ENCODE measurements at regions not wholly inside any gene's neighbourhood (a gene's known extent, or its start where the extent isn't known, plus 50 kb on each side); places are given as distances from the start of the nearest gene placed in this dataset.
A peak's percentile ranks its signal among the peaks of the same experiment; 100 is the strongest.
"Not testable (repeated sequence)": the region's sequence is repeated elsewhere in the genome, so short reads cannot be mapped to it uniquely, and the experiment has no call there.

DNA sequence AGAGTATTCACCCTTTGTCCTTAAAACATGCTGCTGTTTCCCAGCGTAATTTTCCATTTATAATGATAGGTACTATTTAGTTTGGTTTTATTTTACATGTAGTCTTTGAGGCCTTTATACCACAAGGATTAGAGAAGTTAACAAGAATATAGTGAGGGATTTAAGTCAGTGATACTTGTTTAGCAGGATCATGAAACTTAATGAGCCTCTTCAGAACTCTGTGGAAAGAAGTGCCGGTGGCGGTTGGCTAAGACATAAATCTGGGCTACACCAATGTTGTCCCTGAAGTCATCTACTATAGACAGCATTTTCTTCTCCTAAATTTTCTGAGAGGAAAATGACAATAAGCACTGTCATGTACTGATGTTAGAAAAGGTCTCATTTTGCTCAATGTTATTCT, 1226.0 kb upstream of the SEL1L start:
- DNase-seq, result no peak

- no peak for DNase-seq
These were observed 1232.5 kb upstream of the SEL1L start for GRCh38 chr14:82766123-82766522.

- DNase-seq, result no peak
These were observed 1233.3 kb upstream of the SEL1L start for GRCh38 chr14:82766996-82767395.

DNA sequence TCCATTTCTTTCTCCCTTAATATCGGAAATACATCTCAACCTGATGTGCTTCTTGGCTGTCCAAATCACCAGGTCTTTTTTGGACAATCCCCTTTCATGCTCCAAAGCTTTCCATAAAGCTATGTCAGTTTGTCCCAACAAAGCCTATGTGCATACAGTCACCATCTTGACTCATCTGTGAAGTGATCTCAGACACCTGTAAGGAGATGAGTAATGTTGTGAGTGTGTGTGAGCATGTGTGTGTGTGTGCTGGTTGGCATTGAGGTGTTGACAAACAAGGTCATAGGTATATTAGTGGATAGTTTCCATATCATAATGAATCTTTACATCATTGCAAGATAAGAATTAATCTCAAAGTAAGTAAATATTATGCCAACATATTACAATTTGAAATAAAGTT, 1243.3 kb upstream of the SEL1L start:
- no peak for DNase-seq

- DNase-seq, result no peak
These were observed 1244.4 kb upstream of the SEL1L start for GRCh38 chr14:82778008-82778590.

DNA sequence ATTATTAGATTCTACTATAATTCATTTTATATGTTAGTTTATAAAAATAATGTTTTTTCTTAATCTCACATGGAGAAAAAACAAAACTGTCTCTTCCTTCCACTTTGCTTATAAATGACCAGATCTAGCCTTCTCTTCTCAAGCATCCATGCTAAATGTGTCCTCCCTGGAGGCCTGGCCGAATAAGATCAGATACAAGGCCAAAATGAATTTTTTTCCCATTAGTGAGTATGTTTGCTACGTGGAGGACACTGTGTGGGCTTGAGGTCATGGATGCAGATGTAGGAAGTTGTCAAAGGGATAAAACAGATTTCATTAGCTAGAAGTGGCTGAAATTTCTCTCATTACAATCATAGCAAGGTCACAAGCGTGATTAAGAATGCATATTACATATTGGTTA, 1244.9 kb upstream of the SEL1L start:
- DNase-seq, result no peak

DNA sequence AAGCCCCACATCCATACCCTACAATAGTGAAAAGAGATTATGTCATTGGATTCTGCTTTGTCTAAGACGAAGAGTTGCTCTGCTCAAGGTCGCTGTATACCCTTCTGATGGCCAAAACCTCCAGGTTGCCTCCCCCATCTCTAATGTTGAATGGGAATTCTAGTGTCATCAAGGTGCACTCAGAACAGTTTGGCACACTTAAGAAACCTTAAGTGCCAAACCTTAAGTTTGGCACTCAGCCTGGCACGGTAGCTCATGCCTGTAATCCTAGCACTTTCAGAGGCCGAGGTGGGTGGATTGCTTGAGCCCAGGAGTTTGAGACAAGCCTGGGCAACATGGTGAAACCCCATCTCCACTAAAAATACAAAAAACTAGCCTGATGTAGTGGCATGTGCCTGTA, 1245.6 kb upstream of the SEL1L start:
- no peak for DNase-seq

DNA sequence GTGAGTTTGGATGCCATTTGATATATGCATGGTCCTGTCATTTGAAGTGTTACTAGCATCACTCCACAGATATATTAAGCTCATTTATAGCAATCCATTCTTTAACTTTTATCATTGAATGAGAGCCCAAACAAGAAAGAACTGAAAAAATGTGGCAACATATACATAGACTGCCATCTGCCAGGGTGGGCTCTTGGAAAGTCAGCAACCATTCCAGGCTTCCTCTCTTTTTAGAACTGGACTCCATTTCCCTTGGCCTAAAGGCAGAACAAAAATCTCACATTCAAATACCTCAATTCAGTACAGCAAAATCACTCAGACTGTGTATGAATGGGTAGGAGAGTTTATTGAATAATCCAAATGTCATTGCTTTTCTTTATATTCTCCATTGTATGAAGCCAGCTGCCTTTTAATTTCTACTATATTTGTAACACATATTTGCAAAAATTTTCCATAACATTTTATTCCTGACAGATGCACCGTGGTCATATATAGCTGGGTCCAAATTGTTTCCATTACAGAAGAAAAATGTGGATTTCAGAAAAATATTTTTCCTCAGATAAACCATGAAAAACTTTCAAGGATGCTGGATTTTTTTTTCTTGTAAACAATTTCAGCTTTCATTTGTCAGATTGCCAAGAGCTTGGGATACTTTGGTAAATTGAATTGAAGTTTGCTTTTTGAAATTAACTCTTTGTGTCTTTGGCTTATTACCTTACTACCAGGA, 1252.3 kb upstream of the SEL1L start:
- DNase-seq, result no peak

DNA sequence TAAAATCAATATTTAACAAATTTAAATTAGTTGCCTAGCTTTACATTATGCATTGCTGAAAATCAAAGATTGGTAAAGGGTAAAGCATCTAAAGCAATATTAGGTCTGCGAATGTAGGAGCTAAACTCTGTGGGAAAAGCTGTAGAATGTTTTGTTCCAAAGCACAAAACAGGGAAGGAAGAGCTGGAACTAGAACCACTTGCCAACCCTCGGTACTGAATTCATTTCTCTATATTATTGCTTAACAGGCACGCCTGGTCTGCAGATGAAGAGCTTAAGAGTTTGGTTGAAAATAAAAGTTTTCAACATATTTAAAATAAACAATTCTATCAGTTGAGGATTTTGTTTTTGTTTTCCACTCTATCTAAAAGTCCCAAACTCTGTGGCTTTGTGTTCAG, 1252.8 kb upstream of the SEL1L start:
- no peak for DNase-seq

- no peak for DNase-seq
These were observed 1262.4 kb upstream of the SEL1L start for GRCh38 chr14:82796086-82796485.

- no peak for DNase-seq
These were observed 1264.6 kb upstream of the SEL1L start for GRCh38 chr14:82798276-82798675.

DNA sequence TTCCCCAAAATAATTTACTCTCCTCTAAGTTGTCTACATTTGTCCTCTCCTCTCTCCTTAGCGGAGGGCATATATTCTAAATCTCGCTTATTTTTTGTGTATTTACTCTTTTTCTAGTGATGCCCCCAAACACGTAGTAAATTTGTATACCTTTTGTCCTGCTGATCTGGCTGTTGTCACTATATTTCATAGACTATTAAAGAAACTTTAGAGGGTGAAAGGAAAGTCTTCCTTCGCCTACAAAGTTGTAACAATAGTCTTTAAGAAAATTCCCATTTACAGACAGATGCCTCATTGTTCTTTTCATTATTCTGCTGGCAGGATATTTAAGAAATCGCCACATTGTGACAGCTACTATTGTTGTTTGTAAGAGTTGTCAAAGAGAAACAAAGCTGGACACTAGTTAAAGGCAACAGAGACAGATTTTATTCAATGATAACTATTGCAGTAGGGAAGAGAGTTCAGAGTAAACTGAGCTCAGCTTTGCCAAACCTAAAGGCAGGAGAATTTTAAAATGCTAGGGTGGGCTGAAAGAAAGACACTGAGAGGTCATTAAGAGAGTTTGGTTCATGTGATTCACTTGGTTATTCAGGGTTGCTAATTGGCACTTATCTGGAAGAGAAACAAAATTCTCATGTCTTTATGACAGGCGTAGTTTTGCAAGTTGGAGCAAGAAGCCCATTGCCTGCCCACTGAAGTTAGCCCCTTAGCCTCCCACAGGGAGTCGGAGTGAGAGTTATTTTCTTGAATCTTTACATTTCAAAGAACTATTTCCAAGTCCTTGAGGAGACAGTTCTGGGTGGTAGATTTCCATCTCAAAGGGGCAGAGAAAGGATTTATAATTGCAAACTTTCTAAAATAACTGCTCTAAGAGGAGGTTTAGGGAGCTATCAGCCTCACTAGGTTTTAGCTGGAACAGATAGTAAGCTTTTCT, 1272.5 kb upstream of the SEL1L start:
- DNase-seq, result no peak

GRCh38 chr14:82811246-82811645, 1277.6 kb upstream of the SEL1L start:
- no peak for DNase-seq

GRCh38 chr14:82814339-82814738, 1280.7 kb upstream of the SEL1L start:
- not testable (repeated sequence) for DNase-seq

GRCh38 chr14:82830596-82830995, 1296.9 kb upstream of the SEL1L start:
- DNase-seq, result no peak

DNA sequence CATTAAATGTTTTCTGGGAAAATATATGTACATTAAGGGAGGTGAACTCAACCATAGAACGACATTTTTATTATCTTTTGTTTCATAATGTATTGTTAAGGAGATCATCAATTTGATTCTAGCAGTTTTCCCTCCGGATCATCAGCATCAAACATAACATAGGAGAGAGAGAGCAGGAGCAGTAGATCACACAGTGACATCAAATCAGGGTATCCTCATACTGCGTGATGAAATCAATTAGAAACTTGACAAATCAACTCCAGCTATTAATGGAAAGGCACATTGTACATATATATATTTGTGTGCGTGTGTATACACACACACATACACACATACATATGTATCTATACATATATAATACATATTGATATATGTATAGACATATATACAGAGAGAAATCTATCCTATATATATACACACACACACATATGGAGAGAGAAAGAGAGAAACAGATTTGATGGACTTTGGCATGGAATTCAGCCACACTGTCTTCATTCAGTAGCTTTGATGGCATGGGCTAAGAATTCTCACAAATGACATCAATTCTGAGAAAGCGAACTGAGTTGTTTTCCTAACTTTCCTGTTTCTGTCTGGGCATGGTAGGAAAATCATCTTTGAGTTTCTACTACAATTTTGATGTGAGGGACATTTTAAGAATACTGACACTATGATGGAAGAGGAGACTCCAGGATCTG, 1302.8 kb upstream of the SEL1L start:
- no peak for DNase-seq

- DNase-seq, result no peak
These were observed 1304.0 kb upstream of the SEL1L start for GRCh38 chr14:82837611-82838140.

DNA sequence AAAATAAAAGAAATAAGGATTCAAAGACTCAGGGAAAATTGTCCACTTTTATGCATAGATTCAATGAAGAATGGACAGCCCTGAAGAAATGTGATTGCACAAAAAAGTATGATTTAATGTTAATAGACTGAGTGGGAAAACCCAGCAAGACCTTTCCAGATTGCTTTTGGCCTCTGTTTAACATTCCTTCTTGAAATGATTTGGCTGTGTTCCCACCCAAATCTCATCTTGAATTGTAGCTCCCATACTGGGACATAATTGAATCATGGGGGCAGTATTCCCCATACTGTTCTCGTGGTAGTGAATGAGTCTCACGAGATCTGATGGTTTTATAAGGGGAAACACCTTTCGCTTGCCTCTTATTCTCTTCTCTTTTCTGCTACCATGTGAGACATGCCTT, 1316.9 kb upstream of the SEL1L start:
- DNase-seq, result no peak

GRCh38 chr14:82854131-82854530, 1320.5 kb upstream of the SEL1L start:
- DNase-seq, result no peak

DNA sequence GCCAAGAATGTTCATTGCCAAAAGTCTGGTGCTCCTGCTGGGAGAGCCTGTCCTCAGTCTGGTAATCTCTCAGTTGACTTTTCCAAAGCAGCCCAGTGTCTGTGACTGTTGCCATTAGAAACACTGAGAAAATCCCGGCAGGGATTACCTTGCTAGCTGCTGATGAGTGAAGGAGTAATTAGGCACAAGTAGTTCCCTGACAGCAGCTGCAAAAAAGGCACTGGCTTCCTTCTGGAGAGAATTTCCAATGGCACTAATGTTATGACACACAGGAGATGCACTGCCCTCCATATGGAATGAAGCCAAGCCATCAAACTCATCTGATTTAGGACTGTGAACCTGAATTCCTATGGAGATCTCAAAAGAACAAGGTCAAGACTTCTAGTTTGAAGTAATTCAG, 1321.2 kb upstream of the SEL1L start:
- DNase-seq, result peak; percentile 36

DNA sequence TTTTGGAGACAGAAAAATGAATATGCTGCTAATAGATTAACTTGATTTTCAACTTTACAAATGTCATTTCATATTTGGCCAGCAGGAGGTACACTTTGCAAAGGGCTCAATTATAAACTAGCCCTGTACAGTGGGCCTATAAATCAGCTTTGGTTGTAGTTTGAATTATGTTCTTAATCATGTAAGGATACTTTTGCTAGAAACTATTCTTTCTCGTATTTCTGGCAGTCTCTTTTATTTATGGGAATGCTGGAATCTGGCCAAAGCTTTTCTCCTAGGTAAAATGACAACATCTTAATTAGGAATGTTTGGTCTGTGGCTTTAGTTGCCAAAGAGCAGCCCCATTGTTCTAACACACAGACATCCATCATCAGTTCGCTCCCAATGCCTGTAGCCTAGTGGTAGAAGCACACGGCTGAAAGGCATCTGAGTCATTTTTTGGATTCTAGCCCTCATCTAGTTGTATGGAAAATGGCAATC, 1322.3 kb upstream of the SEL1L start:
- peak; percentile 94 for DNase-seq

DNA sequence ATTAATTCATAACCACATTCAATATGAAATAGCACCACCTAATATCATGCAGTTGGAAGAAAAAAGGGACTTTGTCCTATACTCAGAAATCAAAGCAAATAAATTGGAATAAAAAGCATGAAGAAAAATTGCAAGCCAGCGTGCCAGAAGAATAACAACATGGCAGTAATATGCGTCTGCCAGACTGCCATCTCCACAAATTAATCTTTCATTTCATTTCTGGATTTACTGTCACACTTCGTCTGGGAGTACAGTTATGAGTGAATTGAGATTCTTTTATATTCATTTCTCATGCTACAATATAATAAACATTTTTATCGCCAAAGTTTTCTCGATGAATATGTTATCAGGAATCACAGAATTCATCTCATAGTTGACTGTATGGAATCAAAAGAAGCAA, 1327.7 kb upstream of the SEL1L start:
- no peak for DNase-seq

- DNase-seq, result no peak
These were observed 1338.8 kb upstream of the SEL1L start for GRCh38 chr14:82872494-82872893.
